ENCODE measurements at regions not wholly inside any gene's neighbourhood (a gene's known extent, or its start where the extent isn't known, plus 50 kb on each side); places are given as distances from the start of the nearest gene placed in this dataset.

GRCh38 chr4:178070163-178070562, 627.9 kb upstream of the AGA start:
- no peak for TF ChIP-seq CTCF (IDR thresholded peaks at IDR 0.05; ENCODE audit: low read length)
- TF ChIP-seq EZH2 (optimal IDR thresholded peaks at IDR 0.05; ENCODE audit: low read depth, low read length): no peak

All from MM.1S (cell line).